Colonic mucosa (tissue), 4 donors: ENCODE measurements at regions not wholly inside any gene's neighbourhood (a gene's known extent, or its start where the extent isn't known, plus 50 kb on each side); places are given as distances from the start of the nearest gene placed in this dataset.
A peak's percentile ranks its signal among the peaks of the same experiment; 100 is the strongest.

Experiments
- DNase-seq: peaks from one replicate; pipeline ENCODE4 v3.0.0-alpha.2; 2020
- H3K27ac ChIP-seq: fragments of 200-600 bp; one replicate; pipeline ENCODE4 v1.8.0; 2021
- H3K27me3 ChIP-seq: fragments of 200-600 bp; one replicate; pipeline ENCODE4 v1.8.0; 2021
- H3K36me3 ChIP-seq: fragments of 200-600 bp; one replicate; pipeline ENCODE4 v1.8.0; 2021
- H3K4me1 ChIP-seq: fragments of 200-600 bp; one replicate; pipeline ENCODE4 v1.8.0; 2021; ENCODE audit warnings: mild to moderate bottlenecking
- H3K4me3 ChIP-seq: fragments of 200-600 bp; one replicate; pipeline ENCODE4 v1.8.0; 2021
- H3K9ac ChIP-seq, 2 donors: one replicate each; pipeline ENCODE4 v1.7.0; 2013; ENCODE audit warnings: control low read depth in 2 of 2, low read depth in 2 of 2, low read length in 2 of 2
- H3K9me3 ChIP-seq: fragments of 200-600 bp; one replicate; pipeline ENCODE4 v1.8.0; 2021
- CTCF ChIP-seq: fragments of 200-600 bp; IDR thresholded peaks from one replicate; pipeline ENCODE4 v1.8.0; 2022; ENCODE audit warnings: antibody characterized with exemption, mild to moderate bottlenecking
- intact Hi-C: fragments of 100-400 bp; cut with DNase I; formaldehyde crosslinking; loops from one replicate; pipeline ENCODE4 v1.14.1; 2022
- donor health status: healthy.
- donor health status: DM: no; HTN: no; CAD: no.
- donor health status: DM: no; HTN: no; CAD: no.

DNA sequence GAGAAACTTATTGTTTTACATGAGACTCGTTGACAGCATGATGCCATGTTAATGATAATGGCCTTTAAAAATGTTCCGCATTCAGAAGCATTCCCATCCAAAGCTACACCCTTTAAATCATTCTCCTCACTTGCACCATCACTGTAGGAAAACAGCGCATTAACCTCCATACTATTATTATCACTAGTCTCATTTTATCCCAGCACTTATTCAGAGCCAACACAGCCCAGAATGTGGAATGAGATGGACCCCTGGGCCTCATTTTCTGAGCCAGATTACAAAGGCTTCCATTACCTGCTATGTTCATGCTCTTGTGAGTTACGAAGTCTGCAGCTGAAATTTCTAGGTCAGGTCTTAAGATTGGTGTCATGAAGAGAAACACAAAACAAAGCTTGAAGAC lies 159.4 kb downstream of the HS3ST3A1 start:
- Histone ChIP-seq H3K9me3 (no peaks in the 10 kb centered on the region), H3K4me1 (no peaks in the 10 kb centered on the region), H3K27me3 (no peaks in the 10 kb centered on the region), H3K36me3 (no peaks in the 10 kb centered on the region), H3K27ac (no peak overlapping the region), H3K4me3 (no peak overlapping the region), H3K9ac (no peak overlapping the region)
- DNase-seq = no peak
- intact Hi-C loops = no loop called here
- no peak for TF ChIP-seq CTCF

DNA sequence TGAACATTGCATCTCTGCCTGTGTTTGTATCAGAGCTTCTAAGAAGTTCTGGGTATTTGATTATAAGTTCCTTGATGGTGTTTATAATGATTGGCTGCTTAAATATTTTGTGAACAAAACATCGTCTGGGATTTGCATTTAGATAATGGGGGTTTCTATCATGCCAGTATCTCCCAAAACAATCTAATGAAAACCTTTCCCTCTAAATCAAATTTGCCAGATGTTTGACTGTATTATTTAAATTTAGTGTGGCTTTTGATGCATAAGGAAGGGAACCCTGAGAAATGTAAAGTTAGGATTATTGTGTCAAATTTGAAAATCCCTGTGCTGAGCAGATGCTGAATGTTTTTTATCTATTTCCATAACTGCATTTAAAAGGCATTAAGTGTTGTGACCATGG lies 159.9 kb downstream of the HS3ST3A1 start:
- TF ChIP-seq CTCF = no peak
- no peak for DNase-seq
- intact Hi-C loops = no loop called here
- H3K27me3 ChIP-seq = no peaks in the 10 kb centered on the region
- H3K27ac ChIP-seq = no peak overlapping the region
- no peak overlapping the region for H3K9ac ChIP-seq
- H3K4me3 ChIP-seq = no peak overlapping the region
- H3K4me1 ChIP-seq = no peaks in the 10 kb centered on the region
- H3K9me3 ChIP-seq = no peaks in the 10 kb centered on the region
- H3K36me3 ChIP-seq = no peaks in the 10 kb centered on the region

DNA sequence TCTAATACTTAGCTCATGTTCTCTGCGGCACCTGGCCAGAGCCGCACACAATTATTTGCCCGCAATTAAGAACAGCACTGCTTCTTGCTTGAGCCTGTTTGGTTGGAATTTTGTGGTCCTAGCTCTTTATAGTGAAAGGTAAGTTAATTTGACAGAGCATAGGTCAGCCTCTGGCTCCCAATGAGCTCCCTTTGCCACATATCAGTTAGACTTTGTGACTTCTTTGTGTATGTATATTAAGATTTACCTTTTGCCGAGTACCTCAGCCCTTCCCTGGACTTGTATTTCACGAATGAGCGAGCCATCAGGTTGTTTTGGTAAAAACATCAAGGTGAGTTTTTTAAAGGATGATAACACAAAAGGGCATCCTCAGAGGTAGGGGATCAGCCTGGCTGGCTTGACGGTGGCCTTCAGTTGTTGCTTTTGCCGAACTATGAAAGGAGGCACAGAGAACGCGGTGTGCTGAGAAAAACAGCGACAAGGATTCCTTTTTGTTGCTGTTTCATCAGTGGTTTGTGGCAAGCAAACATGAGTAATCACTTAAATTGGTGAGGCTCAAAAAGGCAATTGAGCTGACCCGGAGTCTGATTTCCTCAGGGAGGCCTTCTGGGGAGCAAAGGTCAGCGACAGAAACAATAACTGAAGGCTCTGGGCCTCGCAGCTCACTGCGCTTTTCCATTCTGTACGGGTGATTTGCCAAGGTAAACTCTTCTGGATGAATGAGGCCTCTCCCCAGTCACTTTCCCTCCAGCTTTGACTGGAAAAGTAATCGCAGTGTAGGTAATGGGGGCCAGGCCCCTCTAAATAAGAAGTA lies 163.6 kb downstream of the HS3ST3A1 start:
- Histone ChIP-seq H3K4me1 (no peaks in the 10 kb centered on the region), H3K4me3 (no peak overlapping the region), H3K9ac (no peak overlapping the region), H3K27ac (no peak overlapping the region), H3K27me3 (no peaks in the 10 kb centered on the region), H3K36me3 (no peaks in the 10 kb centered on the region), H3K9me3 (no peaks in the 10 kb centered on the region)
- DNase-seq = peak; percentile 54
- TF ChIP-seq CTCF = no peak
- intact Hi-C loops = no loop called here

- no peaks in the 10 kb centered on the region for H3K9me3 ChIP-seq
- H3K4me3 ChIP-seq = no peak overlapping the region
- H3K9ac ChIP-seq = no peak overlapping the region
- H3K36me3 ChIP-seq = no peaks in the 10 kb centered on the region
- TF ChIP-seq CTCF = no peak
- no peak for DNase-seq
- H3K27me3 ChIP-seq = no peaks in the 10 kb centered on the region
- no peaks in the 10 kb centered on the region for H3K4me1 ChIP-seq
- H3K27ac ChIP-seq = no peak overlapping the region
- intact Hi-C loops = no loop called here
Measured at GRCh38 chr17:13435230-13435629, 166.5 kb downstream of the HS3ST3A1 start.

GRCh38 chr17:13429201-13429600 lies 172.5 kb downstream of the HS3ST3A1 start:
- Histone ChIP-seq H3K27ac (no peak overlapping the region), H3K4me1 (no peaks in the 10 kb centered on the region), H3K4me3 (no peak overlapping the region), H3K9me3 (no peaks in the 10 kb centered on the region), H3K36me3 (no peaks in the 10 kb centered on the region), H3K9ac (no peak overlapping the region), H3K27me3 (no peaks in the 10 kb centered on the region)
- TF ChIP-seq CTCF = no peak
- DNase-seq = no peak
- intact Hi-C loops = no loop called here
